CD4-positive, alpha-beta T cell treated with Interleukin-4 for 4 hours (primary cell): ENCODE measurements at regions not wholly inside any gene's neighbourhood (a gene's known extent, or its start where the extent isn't known, plus 50 kb on each side); places are given as distances from the start of the nearest gene placed in this dataset.
A peak's percentile ranks its signal among the peaks of the same experiment; 100 is the strongest.

Experiments
- DNase-seq: peaks from one replicate; pipeline ENCODE4 v3.0.0-alpha.2; 2020

DNA sequence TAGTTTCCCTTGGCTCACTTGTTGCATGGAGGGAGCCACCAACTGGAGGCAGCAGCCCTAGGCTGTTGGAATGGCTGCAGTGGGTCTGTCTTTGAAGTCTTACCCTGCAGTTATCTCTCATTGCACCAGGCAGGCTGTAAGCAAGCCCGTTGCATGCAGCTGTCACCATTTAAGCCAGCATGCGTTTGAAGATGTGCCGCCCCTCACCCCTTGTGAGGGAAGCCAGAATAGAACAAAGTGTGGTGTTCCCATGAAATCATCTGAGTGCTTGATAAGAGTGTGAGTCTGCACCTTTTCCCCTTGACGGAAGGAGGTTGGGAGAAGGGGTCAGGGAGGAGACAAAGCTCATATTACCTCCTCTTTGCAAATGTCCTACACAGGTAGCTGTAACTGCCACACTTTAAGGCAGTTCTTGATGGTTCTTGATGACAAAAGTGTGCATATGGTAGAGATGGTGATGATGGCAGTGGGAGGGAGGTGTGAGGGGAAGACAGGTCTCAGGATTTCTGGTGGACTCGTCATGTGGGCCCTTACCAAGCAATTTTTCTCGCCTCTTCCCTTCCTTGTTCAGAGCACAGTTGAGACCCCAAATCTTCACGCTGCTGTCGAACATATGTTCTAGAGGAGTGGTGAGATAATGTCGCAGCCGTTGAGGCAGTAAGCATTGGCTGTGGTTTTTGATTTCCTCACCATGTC, 191.4 kb upstream of the LEF1 start:
- no peak for DNase-seq

DNA sequence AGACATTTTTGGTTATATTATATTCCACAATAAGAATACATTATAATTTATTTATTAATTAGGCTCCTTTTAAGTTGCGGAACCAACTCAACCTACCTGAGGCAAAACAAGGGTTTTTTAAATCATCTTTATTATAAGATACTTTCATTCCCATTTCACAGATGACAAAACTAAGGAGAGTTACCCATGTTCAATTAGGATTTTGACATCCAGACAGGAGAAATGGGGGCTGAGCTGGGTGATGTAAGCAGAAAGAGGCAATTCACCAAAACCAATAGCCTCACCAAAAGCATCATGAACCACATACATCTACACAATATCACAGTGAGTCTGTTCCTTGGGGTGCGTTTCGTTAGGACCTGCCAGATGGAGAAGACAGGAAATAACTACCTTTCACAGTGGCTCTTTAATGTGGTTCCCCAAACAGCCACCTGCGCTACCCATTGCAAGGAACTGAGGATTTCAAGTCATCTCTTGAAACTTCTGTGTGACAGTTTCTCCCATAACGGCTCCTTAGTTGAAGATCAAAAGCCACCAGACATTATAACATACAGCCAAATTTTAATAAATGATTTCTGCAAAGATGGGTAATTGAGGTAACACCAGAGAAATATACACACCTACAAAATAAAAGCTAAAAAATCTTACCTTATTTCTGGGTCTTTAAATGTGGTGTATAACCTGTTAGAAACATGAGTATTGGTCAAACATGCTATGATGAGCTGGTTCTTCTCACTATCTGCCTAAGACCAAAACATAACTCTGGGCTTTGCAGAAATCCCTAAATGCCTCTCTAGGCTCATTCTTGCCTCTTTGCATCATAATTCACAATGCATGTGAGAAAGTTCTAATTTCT, 190.6 kb upstream of the LEF1 start:
- peak; percentile 43 for DNase-seq

DNA sequence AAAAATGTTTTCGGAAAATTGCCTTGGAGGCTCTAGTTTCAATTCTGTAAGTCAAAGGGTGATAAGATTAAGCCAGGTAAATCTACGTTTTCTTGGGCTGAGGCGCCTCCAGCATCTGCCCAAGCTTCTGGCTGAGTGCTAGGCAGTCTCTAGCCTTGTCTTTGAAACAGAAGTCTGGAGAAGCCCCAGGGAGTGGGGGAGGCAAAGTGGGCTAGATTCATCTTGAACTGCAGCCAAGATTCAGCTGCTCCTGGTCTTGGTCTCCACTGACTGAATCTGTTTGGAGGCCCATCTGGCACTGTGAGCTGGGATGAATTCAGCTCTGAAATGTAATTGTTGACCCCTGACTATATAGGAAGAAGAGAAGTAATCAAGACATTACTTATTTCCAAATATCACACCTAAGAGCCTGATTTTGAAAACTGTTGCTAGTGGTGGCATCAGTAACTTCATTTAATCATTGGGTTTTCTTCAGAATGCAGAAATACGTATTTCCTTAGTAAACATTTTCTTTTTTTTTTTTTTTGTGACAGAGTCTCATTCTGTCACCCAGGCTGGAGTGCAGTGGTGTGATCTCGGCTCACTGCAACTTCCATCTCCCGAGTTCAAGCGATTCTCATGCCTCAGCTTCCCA, 187.3 kb upstream of the LEF1 start:
- DNase-seq = no peak

DNA sequence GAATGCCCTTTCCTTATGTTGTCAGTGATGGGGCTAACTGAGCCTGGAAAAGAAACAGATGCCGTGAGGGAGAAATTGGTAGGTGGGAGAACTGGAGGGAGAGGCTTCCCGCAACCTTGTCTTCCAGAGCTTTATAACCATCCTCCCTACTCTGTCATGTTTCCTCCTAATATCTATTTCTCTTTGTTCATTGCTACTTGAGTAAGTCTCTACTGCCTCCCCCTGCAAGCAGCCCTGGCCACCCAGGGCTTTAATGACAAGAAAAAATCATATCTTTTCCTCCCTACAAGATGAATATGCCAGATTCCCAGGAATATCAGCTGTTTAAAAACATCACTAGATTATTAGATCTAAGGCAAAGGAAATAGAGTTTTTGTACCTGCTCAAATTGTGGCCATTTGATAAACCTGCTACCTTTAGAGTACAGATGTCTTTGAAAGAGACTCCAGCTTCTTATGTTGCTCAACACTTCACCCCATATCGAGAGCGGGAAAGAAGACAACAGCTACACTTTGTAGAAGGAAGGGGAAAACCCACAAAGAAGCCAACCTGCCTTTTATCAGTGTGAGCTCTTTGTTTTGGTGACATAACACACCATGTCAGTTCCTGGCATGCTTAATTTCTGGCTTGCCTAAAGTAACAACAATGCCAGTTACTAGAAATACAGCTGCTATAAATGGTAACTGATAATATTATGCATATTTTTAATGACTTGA, 186.6 kb upstream of the LEF1 start:
- DNase-seq = peak; percentile 72

DNA sequence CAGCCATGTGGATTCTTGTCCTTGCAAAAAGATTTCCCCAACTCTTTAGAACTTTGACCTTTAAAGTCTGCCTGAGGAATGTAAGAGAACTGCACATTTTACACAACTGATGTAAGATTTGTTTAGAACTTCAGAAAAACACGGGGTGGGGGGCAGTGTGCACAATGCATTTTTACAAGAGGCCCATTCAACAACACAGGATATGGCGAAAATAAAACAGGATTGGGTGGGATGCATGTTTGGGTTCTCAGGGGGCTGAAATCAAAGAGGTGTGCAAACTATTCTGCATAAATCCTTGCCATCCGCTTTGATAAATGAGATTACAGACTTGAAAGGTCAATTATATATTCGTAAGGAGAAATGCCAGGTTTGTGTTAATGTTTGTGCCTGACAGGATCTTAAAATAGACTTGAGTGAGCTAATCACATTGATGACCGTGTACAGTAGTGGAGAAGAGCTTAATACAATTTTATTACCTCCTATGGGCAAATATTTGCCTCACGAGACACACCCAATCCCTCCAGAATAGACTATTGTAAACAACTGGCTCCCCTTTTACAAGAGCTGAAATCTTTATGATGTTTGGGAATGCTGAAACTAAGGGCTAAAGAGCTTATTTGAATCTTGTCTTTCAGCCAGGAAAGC, 184.1 kb upstream of the LEF1 start:
- DNase-seq = no peak

GRCh38 chr4:108351791-108352190, 183.1 kb upstream of the LEF1 start:
- no peak for DNase-seq

- DNase-seq = no peak
These were observed 181.6 kb upstream of the LEF1 start for GRCh38 chr4:108350332-108350731.

DNA sequence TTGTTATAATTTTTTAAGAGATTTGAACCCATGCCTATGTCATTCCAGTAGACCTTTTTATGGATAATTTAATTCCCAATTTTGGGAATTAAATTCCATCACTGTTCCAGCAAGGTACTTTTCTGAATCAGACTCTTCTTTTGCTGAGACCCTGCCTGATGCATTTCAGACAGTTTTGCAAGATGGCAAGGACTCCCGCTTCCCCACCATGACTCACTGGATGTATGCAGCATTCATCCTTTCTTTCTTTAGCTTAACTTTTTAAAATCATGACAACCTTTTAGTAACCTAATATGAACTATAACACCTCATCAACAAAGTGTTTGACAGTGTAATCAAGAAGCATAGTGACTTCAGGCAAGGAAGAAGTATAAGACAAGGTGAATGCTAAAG, 178.1 kb upstream of the LEF1 start:
- DNase-seq = no peak

- DNase-seq = peak; percentile 21
These were observed 177.4 kb upstream of the LEF1 start for GRCh38 chr4:108345862-108346817.

- DNase-seq = peak; percentile 44
These were observed 173.7 kb upstream of the LEF1 start for GRCh38 chr4:108342325-108342970.

GRCh38 chr4:108337923-108338322, 169.2 kb upstream of the LEF1 start:
- no peak for DNase-seq

GRCh38 chr4:108336076-108336475, 167.3 kb upstream of the LEF1 start:
- no peak for DNase-seq

GRCh38 chr4:108335081-108335480, 166.3 kb upstream of the LEF1 start:
- no peak for DNase-seq

- no peak for DNase-seq
These were observed 165.3 kb upstream of the LEF1 start for GRCh38 chr4:108334031-108334430.

DNA sequence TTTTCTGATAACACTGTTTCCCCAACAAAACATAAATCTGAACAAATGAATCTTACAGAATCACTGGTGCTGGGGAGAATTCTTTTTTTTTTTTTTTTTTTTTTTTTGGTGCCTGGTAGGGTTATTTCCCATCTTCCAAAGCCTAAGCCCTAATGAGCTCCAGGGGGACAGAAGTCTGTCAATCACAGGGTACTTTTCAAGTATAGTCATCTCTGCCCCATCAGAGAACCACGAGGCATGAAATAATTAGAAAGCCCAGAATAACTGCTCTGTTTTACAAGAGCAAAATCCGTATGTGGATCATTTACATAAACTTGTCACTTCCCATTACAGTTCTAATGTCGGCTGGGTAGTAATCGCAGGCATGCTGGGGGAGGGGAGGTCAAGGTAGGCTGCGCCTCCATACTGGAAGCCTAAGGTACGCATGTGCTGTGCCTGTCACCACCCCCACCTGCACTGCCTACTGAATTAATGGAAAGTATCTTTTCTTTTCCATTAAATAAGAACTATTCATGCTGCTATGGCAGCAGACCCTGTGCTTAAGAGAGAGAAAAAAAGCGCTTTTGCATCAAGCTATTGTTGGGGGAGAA, 164.7 kb upstream of the LEF1 start:
- DNase-seq = no peak

DNA sequence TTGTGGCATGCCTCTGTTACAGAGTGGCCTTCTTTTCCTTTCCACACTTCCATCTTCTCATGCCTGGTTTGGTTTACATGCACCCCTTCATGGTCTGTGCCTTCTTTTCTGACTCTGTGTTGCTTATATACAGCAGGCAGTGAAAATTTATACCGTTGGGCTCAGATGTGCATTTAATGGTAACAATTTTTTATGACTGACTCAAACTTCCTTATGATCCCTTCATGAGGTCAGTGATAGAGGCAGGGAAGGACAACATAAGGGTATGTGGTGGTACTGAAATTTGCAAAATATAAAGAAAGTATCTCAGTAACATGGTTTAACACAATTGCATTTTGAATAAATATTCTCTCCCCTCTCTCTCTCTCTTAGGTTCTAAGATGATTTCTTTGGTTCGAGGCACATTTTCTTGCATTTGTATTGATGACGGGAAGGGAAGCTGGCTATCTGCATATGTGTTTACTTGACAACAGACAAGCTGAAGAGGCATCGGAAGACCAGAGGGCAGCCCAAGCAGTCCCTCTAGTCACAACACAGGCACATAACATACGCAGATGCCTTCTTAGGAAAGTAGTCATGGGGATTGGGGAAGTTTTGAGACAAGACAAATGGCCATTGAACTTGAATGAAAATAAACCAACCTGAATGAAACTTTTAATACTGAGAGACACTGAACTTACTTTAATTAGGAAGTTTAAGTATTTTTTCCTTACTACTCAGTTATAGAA, 163.3 kb upstream of the LEF1 start:
- DNase-seq = no peak

- DNase-seq = no peak
These were observed 159.6 kb upstream of the LEF1 start for GRCh38 chr4:108328383-108328732.

DNA sequence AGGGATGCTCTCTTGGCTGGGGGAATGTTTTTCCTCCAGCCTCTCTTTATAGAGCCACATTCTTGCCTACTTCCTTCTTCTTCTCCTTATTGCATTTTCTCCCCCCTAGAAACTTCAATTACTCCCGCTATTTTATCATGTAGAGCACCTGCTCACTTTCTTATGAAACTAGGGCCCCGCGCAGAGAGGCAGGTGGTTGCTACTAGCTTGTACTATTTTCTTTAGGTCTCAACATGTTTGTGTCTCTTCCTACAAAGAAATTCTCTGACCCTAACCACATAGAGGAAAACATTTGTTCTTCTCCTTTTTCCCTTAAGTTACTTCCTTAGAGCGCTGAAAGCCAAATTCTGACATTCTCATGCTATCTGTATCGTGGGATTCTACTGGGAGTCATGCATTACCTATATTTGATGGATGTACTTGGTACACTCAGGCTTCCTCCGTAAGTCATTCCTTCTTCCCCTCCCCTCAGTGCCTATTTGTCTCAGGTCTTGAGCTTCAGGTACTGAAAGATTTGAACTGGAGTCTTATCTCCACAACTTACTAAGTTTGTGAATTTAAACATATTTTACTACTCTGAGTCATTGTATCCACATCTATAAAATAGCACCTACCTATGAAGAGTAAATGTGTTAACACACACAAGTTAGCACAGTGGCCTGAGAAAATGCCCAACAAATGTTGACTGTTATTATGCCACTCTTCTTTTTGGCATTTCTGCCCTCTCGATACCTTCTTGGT, 159.1 kb upstream of the LEF1 start:
- DNase-seq = no peak

GRCh38 chr4:108325561-108325960, 156.8 kb upstream of the LEF1 start:
- no peak for DNase-seq
